ENCODE measurements at regions not wholly inside any gene's neighbourhood (a gene's known extent, or its start where the extent isn't known, plus 50 kb on each side); places are given as distances from the start of the nearest gene placed in this dataset.

DNA sequence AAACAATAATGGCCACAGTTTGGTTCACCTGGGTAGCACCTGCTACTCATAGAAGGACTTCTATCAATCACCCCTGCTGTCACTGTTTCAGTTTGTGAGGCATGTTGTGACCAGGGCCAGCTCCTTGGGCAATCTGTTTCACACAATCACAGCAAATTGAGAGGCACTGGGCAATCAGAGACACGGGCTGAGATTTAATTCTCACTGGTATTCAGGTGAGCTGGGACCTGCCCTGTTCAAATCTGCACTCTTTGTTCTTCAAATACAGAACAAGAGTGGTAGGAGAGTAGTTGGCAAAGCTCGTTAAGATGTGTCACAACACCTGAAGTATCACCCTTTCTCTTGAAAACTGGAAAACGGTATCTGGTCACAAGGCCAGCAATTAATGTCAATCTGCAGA, 57.8 kb upstream of the NAP1L1 start:
- H3K4me3 ChIP-seq (ENCODE audit: low read depth, low read length), result no peak overlapping the region
- H3K36me3 ChIP-seq (ENCODE audit: control insufficient read depth, insufficient read depth, low read length), result no peaks in the 10 kb centered on the region
- no peak for DNase-seq (ENCODE audit: low read depth)
- TF ChIP-seq, protein P1, sequence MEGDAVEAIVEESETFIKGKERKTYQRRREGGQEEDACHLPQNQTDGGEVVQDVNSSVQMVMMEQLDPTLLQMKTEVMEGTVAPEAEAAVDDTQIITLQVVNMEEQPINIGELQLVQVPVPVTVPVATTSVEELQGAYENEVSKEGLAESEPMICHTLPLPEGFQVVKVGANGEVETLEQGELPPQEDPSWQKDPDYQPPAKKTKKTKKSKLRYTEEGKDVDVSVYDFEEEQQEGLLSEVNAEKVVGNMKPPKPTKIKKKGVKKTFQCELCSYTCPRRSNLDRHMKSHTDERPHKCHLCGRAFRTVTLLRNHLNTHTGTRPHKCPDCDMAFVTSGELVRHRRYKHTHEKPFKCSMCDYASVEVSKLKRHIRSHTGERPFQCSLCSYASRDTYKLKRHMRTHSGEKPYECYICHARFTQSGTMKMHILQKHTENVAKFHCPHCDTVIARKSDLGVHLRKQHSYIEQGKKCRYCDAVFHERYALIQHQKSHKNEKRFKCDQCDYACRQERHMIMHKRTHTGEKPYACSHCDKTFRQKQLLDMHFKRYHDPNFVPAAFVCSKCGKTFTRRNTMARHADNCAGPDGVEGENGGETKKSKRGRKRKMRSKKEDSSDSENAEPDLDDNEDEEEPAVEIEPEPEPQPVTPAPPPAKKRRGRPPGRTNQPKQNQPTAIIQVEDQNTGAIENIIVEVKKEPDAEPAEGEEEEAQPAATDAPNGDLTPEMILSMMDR (IDR thresholded peaks at IDR 0.05; ENCODE audit: insufficient read depth, low read length, severe bottlenecking), result no peak
- no peak for FAIRE-seq
- H3K27me3 ChIP-seq (ENCODE audit: control insufficient read depth, insufficient read depth, low read length), result no peaks in the 10 kb centered on the region

DNA sequence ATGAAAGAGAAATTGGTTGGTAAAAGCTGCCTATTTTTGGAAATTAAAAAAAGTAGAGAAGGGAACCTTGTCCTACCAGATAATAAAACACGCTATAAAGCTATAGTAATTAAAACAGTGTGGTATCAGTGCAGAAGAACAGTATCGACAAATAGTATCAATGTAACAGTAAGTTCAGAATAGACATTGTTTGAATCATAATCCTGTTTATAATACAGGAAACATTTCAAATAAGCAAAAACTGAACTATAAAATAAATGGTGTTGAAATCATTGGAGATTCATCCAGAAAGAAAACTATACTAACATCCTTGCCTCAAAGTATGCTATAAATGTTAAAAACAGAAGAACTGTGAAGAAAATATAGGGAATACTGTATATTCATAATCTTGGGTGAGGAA, 54.2 kb upstream of the NAP1L1 start:
- no peak for FAIRE-seq

DNA sequence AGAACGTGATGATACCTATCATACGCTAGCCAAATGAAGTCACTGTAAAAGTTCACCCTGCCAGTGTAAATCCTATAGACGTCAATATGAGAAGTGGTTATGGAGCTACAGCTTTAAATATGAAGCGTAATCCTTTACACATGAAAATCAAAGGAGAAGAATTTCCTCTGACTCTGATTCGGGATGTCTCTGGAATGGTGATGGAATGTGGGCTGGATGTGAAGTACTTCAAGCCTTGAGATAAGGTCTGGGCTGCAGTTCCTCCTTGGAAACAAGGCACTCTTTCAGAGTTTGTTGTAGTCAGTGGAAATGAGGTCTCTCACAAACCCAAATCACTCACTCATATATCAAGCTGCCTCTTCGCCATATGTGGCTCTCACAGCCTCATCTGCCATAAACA, 53.1 kb upstream of the NAP1L1 start:
- no peaks in the 10 kb centered on the region for H3K36me3 ChIP-seq (ENCODE audit: control insufficient read depth, insufficient read depth, low read length)
- TF ChIP-seq, protein P1 (IDR thresholded peaks at IDR 0.05; ENCODE audit: insufficient read depth, low read length, severe bottlenecking), result no peak
- DNase-seq (ENCODE audit: low read depth) (no peak), FAIRE-seq (no peak)
- H3K4me3 ChIP-seq (ENCODE audit: low read depth, low read length), result no peak overlapping the region
- no peaks in the 10 kb centered on the region for H3K27me3 ChIP-seq (ENCODE audit: control insufficient read depth, insufficient read depth, low read length)

More for the DNA sequence above, 54.2 kb upstream of the NAP1L1 start:
- DNase-seq (ENCODE audit: low read depth), result no peak
- TF ChIP-seq, protein P1 (IDR thresholded peaks at IDR 0.05; ENCODE audit: insufficient read depth, low read length, severe bottlenecking), result no peak
- H3K4me3 ChIP-seq (ENCODE audit: low read depth, low read length), result no peak overlapping the region
- H3K36me3 ChIP-seq (ENCODE audit: control insufficient read depth, insufficient read depth, low read length), result no peaks in the 10 kb centered on the region
- H3K27me3 ChIP-seq (ENCODE audit: control insufficient read depth, insufficient read depth, low read length), result no peaks in the 10 kb centered on the region

- H3K27me3 ChIP-seq (ENCODE audit: control insufficient read depth, insufficient read depth, low read length), result no peaks in the 10 kb centered on the region
- TF ChIP-seq, protein P1 (IDR thresholded peaks at IDR 0.05; ENCODE audit: insufficient read depth, low read length, severe bottlenecking), result no peak
- H3K4me3 ChIP-seq (ENCODE audit: low read depth, low read length), result no peak overlapping the region
- FAIRE-seq (no peak), DNase-seq (ENCODE audit: low read depth) (no peak)
- no peaks in the 10 kb centered on the region for H3K36me3 ChIP-seq (ENCODE audit: control insufficient read depth, insufficient read depth, low read length)
Measured at GRCh38 chr12:76135456-76135855, 51.0 kb upstream of the NAP1L1 start.
